Suppressor macrophage treated with lipopolysaccharide for 1 hour (primary cell): ENCODE measurements at regions not wholly inside any gene's neighbourhood (a gene's known extent, or its start where the extent isn't known, plus 50 kb on each side); places are given as distances from the start of the nearest gene placed in this dataset.

Experiments used
- DNase-seq, 3 donors: peaks; one replicate each; pipeline ENCODE4 v3.0.0-alpha.2; 2020 to 2022

GRCh38 chr3:181050738-181051137 lies 61.2 kb upstream of the DNAJC19 start:
- DNase-seq, result no peak

GRCh38 chr3:181040030-181040429 lies 50.5 kb upstream of the DNAJC19 start:
- no peak for DNase-seq
